ENCODE measurements at regions not wholly inside any gene's neighbourhood (a gene's known extent, or its start where the extent isn't known, plus 50 kb on each side); places are given as distances from the start of the nearest gene placed in this dataset.

GRCh38 chrX:104435249-104435648 is 130.8 kb upstream of the IL1RAPL2 start:
- no peak overlapping the region for H3K4me3 Mint-ChIP-seq
- no peak overlapping the region for H3K4me3 ChIP-seq (replicated peaks in 1 of 3; ENCODE audit: low read depth in 2 of 3, low read length in 3 of 3)
- no peaks in the 10 kb centered on the region for H3K79me2 ChIP-seq (ENCODE audit: insufficient read depth, low read length)
- intact Hi-C loops (cut with micrococcal nuclease): no loop called here
- no peak overlapping the region for H3K9ac ChIP-seq (ENCODE audit: insufficient read depth, low read length, poor library complexity, severe bottlenecking)
- H3K4me1 ChIP-seq (ENCODE audit: control insufficient read depth in 1 of 2, insufficient read depth in 2 of 2, low read length in 2 of 2): no peaks in the 10 kb centered on the region
- TF ChIP-seq, protein P1, sequence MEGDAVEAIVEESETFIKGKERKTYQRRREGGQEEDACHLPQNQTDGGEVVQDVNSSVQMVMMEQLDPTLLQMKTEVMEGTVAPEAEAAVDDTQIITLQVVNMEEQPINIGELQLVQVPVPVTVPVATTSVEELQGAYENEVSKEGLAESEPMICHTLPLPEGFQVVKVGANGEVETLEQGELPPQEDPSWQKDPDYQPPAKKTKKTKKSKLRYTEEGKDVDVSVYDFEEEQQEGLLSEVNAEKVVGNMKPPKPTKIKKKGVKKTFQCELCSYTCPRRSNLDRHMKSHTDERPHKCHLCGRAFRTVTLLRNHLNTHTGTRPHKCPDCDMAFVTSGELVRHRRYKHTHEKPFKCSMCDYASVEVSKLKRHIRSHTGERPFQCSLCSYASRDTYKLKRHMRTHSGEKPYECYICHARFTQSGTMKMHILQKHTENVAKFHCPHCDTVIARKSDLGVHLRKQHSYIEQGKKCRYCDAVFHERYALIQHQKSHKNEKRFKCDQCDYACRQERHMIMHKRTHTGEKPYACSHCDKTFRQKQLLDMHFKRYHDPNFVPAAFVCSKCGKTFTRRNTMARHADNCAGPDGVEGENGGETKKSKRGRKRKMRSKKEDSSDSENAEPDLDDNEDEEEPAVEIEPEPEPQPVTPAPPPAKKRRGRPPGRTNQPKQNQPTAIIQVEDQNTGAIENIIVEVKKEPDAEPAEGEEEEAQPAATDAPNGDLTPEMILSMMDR (IDR thresholded peaks at IDR 0.05): no peak
- no peaks in the 10 kb centered on the region for H3K36me3 Mint-ChIP-seq
- H3K9me3 Mint-ChIP-seq: peaks cover 0 to 4% (median 0%) of the 10 kb centered on the region in 7 donors
- no peaks in the 10 kb centered on the region for H4K20me1 ChIP-seq (ENCODE audit: insufficient read depth, low read length)
- H3K9me3 ChIP-seq (replicated peaks in 1 of 2; ENCODE audit: control insufficient read depth in 1 of 2, insufficient read depth in 1 of 2, low read length in 2 of 2): no peaks in the 10 kb centered on the region
- no peak overlapping the region for H3K4me2 ChIP-seq (replicated peaks; ENCODE audit: extremely low read depth, low read length, poor library complexity, severe bottlenecking)
- no peaks in the 10 kb centered on the region for H3K4me1 Mint-ChIP-seq
- 80% methylated on average over 1 of the region's 7 CpGs for WGBS (ENCODE audit: insufficient coverage)
- H3K27ac Mint-ChIP-seq: no peak overlapping the region
- no peaks in the 10 kb centered on the region for H3K36me3 ChIP-seq (replicated peaks in 1 of 2; ENCODE audit: control insufficient read depth in 1 of 2, insufficient read depth in 2 of 2, low read length in 2 of 2)
- no peak for DNase-seq
- H3K27me3 Mint-ChIP-seq (ENCODE audit: low read depth in 3 of 3): peaks cover 0 to 1% (median 0%) of the 10 kb centered on the region in 3 donors
- H3K27ac ChIP-seq (ENCODE audit: low read depth in 1 of 2, low read length in 2 of 2): no peak overlapping the region
- H2AFZ ChIP-seq (ENCODE audit: insufficient read depth, low read depth, low read length, poor library complexity, severe bottlenecking): no peak overlapping the region
- H3K27me3 ChIP-seq (ENCODE audit: control insufficient read depth in 2 of 2, insufficient read depth in 2 of 2, low read length in 2 of 2): no peaks in the 10 kb centered on the region

- Mint-ChIP-seq H3K4me1 (no peaks in the 10 kb centered on the region), H3K27ac (no peak overlapping the region), H3K27me3 (ENCODE audit: low read depth in 3 of 3) (peaks cover 0 to 5% (median 2%) of the 10 kb centered on the region in 3 donors), H3K9me3 (peaks cover 0 to 3% (median 0%) of the 10 kb centered on the region in 7 donors), H3K4me3 (no peak overlapping the region), H3K36me3 (no peaks in the 10 kb centered on the region)
- TF ChIP-seq, protein P1 (IDR thresholded peaks at IDR 0.05): no peak
- DNase-seq: no peak
- no peaks in the 10 kb centered on the region for H3K36me3 ChIP-seq (replicated peaks in 1 of 2; ENCODE audit: control insufficient read depth in 1 of 2, insufficient read depth in 2 of 2, low read length in 2 of 2)
- no CpG with 5 or more reads among the region's 3 CpGs for WGBS (ENCODE audit: insufficient coverage)
- H3K4me3 ChIP-seq (replicated peaks in 1 of 3; ENCODE audit: low read depth in 2 of 3, low read length in 3 of 3): no peak overlapping the region
- no peak overlapping the region for H3K4me2 ChIP-seq (replicated peaks; ENCODE audit: extremely low read depth, low read length, poor library complexity, severe bottlenecking)
- intact Hi-C loops (cut with micrococcal nuclease): no loop called here
- H3K9ac ChIP-seq (ENCODE audit: insufficient read depth, low read length, poor library complexity, severe bottlenecking): no peak overlapping the region
- no peaks in the 10 kb centered on the region for H3K27me3 ChIP-seq (ENCODE audit: control insufficient read depth in 2 of 2, insufficient read depth in 2 of 2, low read length in 2 of 2)
- no peak overlapping the region for H2AFZ ChIP-seq (ENCODE audit: insufficient read depth, low read depth, low read length, poor library complexity, severe bottlenecking)
- no peak overlapping the region for H3K27ac ChIP-seq (ENCODE audit: low read depth in 1 of 2, low read length in 2 of 2)
- H4K20me1 ChIP-seq (ENCODE audit: insufficient read depth, low read length): no peaks in the 10 kb centered on the region
- H3K79me2 ChIP-seq (ENCODE audit: insufficient read depth, low read length): no peaks in the 10 kb centered on the region
- H3K9me3 ChIP-seq (replicated peaks in 1 of 2; ENCODE audit: control insufficient read depth in 1 of 2, insufficient read depth in 1 of 2, low read length in 2 of 2): no peaks in the 10 kb centered on the region
- no peaks in the 10 kb centered on the region for H3K4me1 ChIP-seq (ENCODE audit: control insufficient read depth in 1 of 2, insufficient read depth in 2 of 2, low read length in 2 of 2)
These were observed 133.7 kb upstream of the IL1RAPL2 start for GRCh38 chrX:104432321-104432720.

Measured in CD14-positive monocyte (primary cell).